ENCODE measurements at regions not wholly inside any gene's neighbourhood (a gene's known extent, or its start where the extent isn't known, plus 50 kb on each side); places are given as distances from the start of the nearest gene placed in this dataset.

GRCh38 chr3:104554425-104554824 is 812.3 kb upstream of the ALCAM start:
- TF ChIP-seq CTCF (IDR thresholded peaks at IDR 0.05) (no peak), ZFX (IDR thresholded peaks at IDR 0.05; ENCODE audit: borderline replicate concordance) (no peak)

Data from 22Rv1 (cell line).